Caco-2 (cell line): ENCODE measurements at regions not wholly inside any gene's neighbourhood (a gene's known extent, or its start where the extent isn't known, plus 50 kb on each side); places are given as distances from the start of the nearest gene placed in this dataset.

ENCODE experiments used
- BruUV-seq: library from RNA; stranded (reverse); fragments of 400-500 nt; replicated peaks from 2 replicates; lab custom pipeline; 2021; lab: Mats Ljungman, UMichigan
- CTCF ChIA-PET: fragments of 300-600 bp; sonication (Branson Sonifier 250); formaldehyde crosslinking; loops from one replicate; lab custom pipeline; 2022; ENCODE audit warnings: antibody characterized with exemption; lab: Charles Lee
- POLR2A ChIA-PET: fragments of 300-600 bp; sonication (Branson Sonifier 250); formaldehyde crosslinking; loops from one replicate; lab custom pipeline; 2022; ENCODE audit warnings: antibody characterized with exemption; lab: Charles Lee
- DNase-seq, 2 experiments: peaks; one replicate each; pipeline versions ENCODE4 v3.0.0 to v3.0.0-alpha.2; 2020 to 2022
- H3K27me3 ChIP-seq: replicated peaks from 2 replicates; pipeline ENCODE4 v1.6.0; 2011; ENCODE audit warnings: low read length; ENCODE audit not compliant: control insufficient read depth, insufficient read depth
- H3K36me3 ChIP-seq: 2 replicates; pipeline ENCODE4 v1.5.1; 2011; ENCODE audit warnings: low read length; ENCODE audit not compliant: control insufficient read depth, insufficient read depth
- H3K4me1 ChIP-seq: fragments of 250-450 bp; sonication (Bioruptor Pico); 2 replicates; pipeline ENCODE4 v1.5.1; 2020; ENCODE audit warnings: mild to moderate bottlenecking
- H3K4me3 ChIP-seq: 2 replicates; pipeline ENCODE4 v1.5.1; 2011; ENCODE audit warnings: low read depth, mild to moderate bottlenecking, control low read depth, low read length
- H3K9me3 ChIP-seq: fragments of 250-450 bp; sonication (Bioruptor Pico); 2 replicates; pipeline ENCODE4 v1.5.1; 2020; ENCODE audit warnings: mild to moderate bottlenecking, moderate library complexity
- H3K27ac Mint-ChIP-seq: one replicate; pipeline ENCODE4 v1.8.0; 2022; ENCODE audit warnings: mixed read lengths; ENCODE audit not compliant: unreplicated experiment
- H3K27me3 Mint-ChIP-seq: one replicate; pipeline ENCODE4 v1.8.0; 2022; ENCODE audit warnings: mixed read lengths; ENCODE audit not compliant: insufficient read depth, unreplicated experiment
- H3K36me3 Mint-ChIP-seq: one replicate; pipeline ENCODE4 v1.8.0; 2022; ENCODE audit warnings: mild to moderate bottlenecking, mixed read lengths; ENCODE audit not compliant: insufficient read depth, unreplicated experiment
- H3K4me1 Mint-ChIP-seq: one replicate; pipeline ENCODE4 v1.8.0; 2022; ENCODE audit warnings: low read depth, mixed read lengths; ENCODE audit not compliant: unreplicated experiment
- H3K4me3 Mint-ChIP-seq: one replicate; pipeline ENCODE4 v1.8.0; 2022; ENCODE audit warnings: mild to moderate bottlenecking, moderate library complexity, mixed read lengths; ENCODE audit not compliant: unreplicated experiment
- H3K9me3 Mint-ChIP-seq: one replicate; pipeline ENCODE4 v1.8.0; 2022; ENCODE audit warnings: mixed read lengths; ENCODE audit not compliant: unreplicated experiment
- CTCF ChIP-seq, 2 experiments: fragments of 200-600 bp in 1 of 2; IDR thresholded peaks; 1 replicate in 1 of 2; 2 replicates in 1 of 2; pipeline versions ENCODE4 v1.5.1 to v1.8.0; 2011 to 2022; ENCODE audit warnings: antibody characterized with exemption in 1 of 2, control low read depth in 1 of 2, inconsistent platforms in 1 of 2, low read depth in 1 of 2, low read length in 1 of 2, mild to moderate bottlenecking in 1 of 2, moderate library complexity in 1 of 2; ENCODE audit not compliant: insufficient read depth in 1 of 2, severe bottlenecking in 1 of 2, unreplicated experiment in 1 of 2
- intact Hi-C: fragments of 100-400 bp; cut with micrococcal nuclease; formaldehyde crosslinking; loops from one replicate; pipeline ENCODE4 v1.10.0; 2022; ENCODE audit not compliant: unreplicated experiment

GRCh38 chr5:152072091-152072490 lies 147.4 kb upstream of the GLRA1 start:
- BruUV-seq, result no TSS peak
- CTCF ChIA-PET, result no interaction called here
- no peaks in the 10 kb centered on the region for H3K9me3 Mint-ChIP-seq

GRCh38 chr5:152070591-152070990 lies 145.9 kb upstream of the GLRA1 start:
- no TSS peak for BruUV-seq
- H3K27me3 Mint-ChIP-seq, result peaks cover 25% of the 10 kb centered on the region
- POLR2A ChIA-PET, result no interaction called here
- Histone ChIP-seq H3K4me3 (no peak overlapping the region), H3K4me1 (no peaks in the 10 kb centered on the region), H3K27me3 (0 out of 2 replicates have a peak, but pooled peaks cover 2% of the 10 kb centered on the region), H3K9me3 (no peaks in the 10 kb centered on the region), H3K36me3 (no peaks in the 10 kb centered on the region)
- no peaks in the 10 kb centered on the region for H3K36me3 Mint-ChIP-seq
- intact Hi-C loops, result no loop called here
- no peak for TF ChIP-seq CTCF (IDR thresholded peaks at IDR 0.05; ENCODE audit: insufficient read depth in 1 of 2, low read depth in 1 of 2, low read length in 1 of 2, severe bottlenecking in 1 of 2, unreplicated experiment in 1 of 2)
- no peak for DNase-seq
- no peaks in the 10 kb centered on the region for H3K4me1 Mint-ChIP-seq
- H3K4me3 Mint-ChIP-seq, result no peak overlapping the region
- no peak overlapping the region for H3K27ac Mint-ChIP-seq
- CTCF ChIA-PET, result no interaction called here
- H3K9me3 Mint-ChIP-seq, result no peaks in the 10 kb centered on the region

More at GRCh38 chr5:152072091-152072490, 147.4 kb upstream of the GLRA1 start:
- TF ChIP-seq CTCF (IDR thresholded peaks at IDR 0.05; ENCODE audit: insufficient read depth in 1 of 2, low read depth in 1 of 2, low read length in 1 of 2, severe bottlenecking in 1 of 2, unreplicated experiment in 1 of 2), result no peak
- Histone ChIP-seq H3K27me3 (0 out of 2 replicates have a peak, but pooled peaks cover 2% of the 10 kb centered on the region), H3K4me3 (no peak overlapping the region), H3K4me1 (no peaks in the 10 kb centered on the region), H3K36me3 (no peaks in the 10 kb centered on the region), H3K9me3 (no peaks in the 10 kb centered on the region)
- no peak for DNase-seq
- intact Hi-C loops, result no loop called here
- Mint-ChIP-seq H3K4me3 (no peak overlapping the region), H3K36me3 (no peaks in the 10 kb centered on the region), H3K27ac (no peak overlapping the region), H3K27me3 (peaks cover 25% of the 10 kb centered on the region), H3K4me1 (no peaks in the 10 kb centered on the region)
- POLR2A ChIA-PET, result no interaction called here

GRCh38 chr5:152066784-152067183 lies 142.1 kb upstream of the GLRA1 start:
- no peak for TF ChIP-seq CTCF (IDR thresholded peaks at IDR 0.05; ENCODE audit: insufficient read depth in 1 of 2, low read depth in 1 of 2, low read length in 1 of 2, severe bottlenecking in 1 of 2, unreplicated experiment in 1 of 2)
- Mint-ChIP-seq H3K27ac (no peak overlapping the region), H3K27me3 (peaks cover 12% of the 10 kb centered on the region), H3K9me3 (no peaks in the 10 kb centered on the region), H3K36me3 (no peaks in the 10 kb centered on the region), H3K4me1 (no peaks in the 10 kb centered on the region), H3K4me3 (no peak overlapping the region)
- Histone ChIP-seq H3K27me3 (0 out of 2 replicates have a peak, but pooled peaks cover 2% of the 10 kb centered on the region), H3K9me3 (no peaks in the 10 kb centered on the region), H3K4me1 (no peaks in the 10 kb centered on the region), H3K4me3 (no peak overlapping the region), H3K36me3 (no peaks in the 10 kb centered on the region)
- DNase-seq, result no peak
- no TSS peak for BruUV-seq
- ChIA-PET POLR2A (no interaction called here), CTCF (no interaction called here)
- intact Hi-C loops, result no loop called here
